HG03280 (cell line): ENCODE measurements at regions not wholly inside any gene's neighbourhood (a gene's known extent, or its start where the extent isn't known, plus 50 kb on each side); places are given as distances from the start of the nearest gene placed in this dataset.
"Not testable (repeated sequence)": the region's sequence is repeated elsewhere in the genome, so short reads cannot be mapped to it uniquely, and the experiment has no call there.

Source experiments
- ATAC-seq: cut with Tn5 transposase; IDR thresholded peaks from one replicate; pipeline ENCODE4 v1.9.1; 2021; ENCODE audit warnings: mild to moderate bottlenecking, moderate library complexity; ENCODE audit not compliant: unreplicated experiment

GRCh38 chr7:149992366-149992765 is 118.6 kb downstream of the ATP6V0E2 start:
- not testable (repeated sequence) for ATAC-seq

- not testable (repeated sequence) for ATAC-seq
Observed at GRCh38 chr7:149995369-149996026, 121.7 kb downstream of the ATP6V0E2 start.

GRCh38 chr7:150000780-150001599 is 127.2 kb downstream of the ATP6V0E2 start:
- ATAC-seq, result not testable (repeated sequence)

GRCh38 chr7:150003304-150003810 is 129.6 kb downstream of the ATP6V0E2 start:
- ATAC-seq, result no peak

GRCh38 chr7:150003973-150004372 is 130.2 kb downstream of the ATP6V0E2 start:
- ATAC-seq, result not testable (repeated sequence)

- ATAC-seq, result not testable (repeated sequence)
Observed at GRCh38 chr7:150004843-150005242, 131.1 kb downstream of the ATP6V0E2 start.

- not testable (repeated sequence) for ATAC-seq
Observed at GRCh38 chr7:150009620-150010303, 136.0 kb downstream of the ATP6V0E2 start.

GRCh38 chr7:150016651-150017189 is 143.0 kb downstream of the ATP6V0E2 start:
- not testable (repeated sequence) for ATAC-seq

- not testable (repeated sequence) for ATAC-seq
Observed at GRCh38 chr7:150020210-150020609, 146.4 kb downstream of the ATP6V0E2 start.

GRCh38 chr7:150024550-150025490 is 151.1 kb downstream of the ATP6V0E2 start:
- ATAC-seq, result not testable (repeated sequence)

- ATAC-seq, result not testable (repeated sequence)
Observed at GRCh38 chr7:150025802-150026201, 152.0 kb downstream of the ATP6V0E2 start.

GRCh38 chr7:150028344-150029012 is 154.7 kb downstream of the ATP6V0E2 start:
- ATAC-seq, result not testable (repeated sequence)

- not testable (repeated sequence) for ATAC-seq
Observed at GRCh38 chr7:150029013-150029389, 155.2 kb downstream of the ATP6V0E2 start.

- ATAC-seq, result not testable (repeated sequence)
Observed at GRCh38 chr7:150031733-150032132, 158.0 kb downstream of the ATP6V0E2 start.

GRCh38 chr7:150033711-150034110 is 159.9 kb downstream of the ATP6V0E2 start:
- ATAC-seq, result not testable (repeated sequence)

GRCh38 chr7:150035769-150036168 is 162.0 kb downstream of the ATP6V0E2 start:
- not testable (repeated sequence) for ATAC-seq

GRCh38 chr7:150039061-150039460 is 165.3 kb downstream of the ATP6V0E2 start:
- ATAC-seq, result not testable (repeated sequence)

GRCh38 chr7:150042281-150042680 is 168.5 kb downstream of the ATP6V0E2 start:
- not testable (repeated sequence) for ATAC-seq

- not testable (repeated sequence) for ATAC-seq
Observed at GRCh38 chr7:150044771-150045170, 171.0 kb downstream of the ATP6V0E2 start.
